MG63 (cell line): ENCODE measurements at regions not wholly inside any gene's neighbourhood (a gene's known extent, or its start where the extent isn't known, plus 50 kb on each side); places are given as distances from the start of the nearest gene placed in this dataset.
"Not testable (repeated sequence)": the region's sequence is repeated elsewhere in the genome, so short reads cannot be mapped to it uniquely, and the experiment has no call there.

Experiments used
- DNase-seq: peaks from one replicate; pipeline ENCODE4 v3.0.0-alpha.2; 2020
- H3K27me3 ChIP-seq: fragments of 250-450 bp; sonication (Bioruptor Pico); 2 replicates; pipeline ENCODE4 v1.5.1; 2020; ENCODE audit warnings: mild to moderate bottlenecking, moderate library complexity
- H3K36me3 ChIP-seq: fragments of 250-450 bp; sonication (Bioruptor Pico); 2 replicates; pipeline ENCODE4 v1.5.1; 2020; ENCODE audit warnings: mild to moderate bottlenecking, moderate library complexity
- H3K4me3 ChIP-seq: fragments of 250-450 bp; sonication (Bioruptor Pico); 2 replicates; pipeline ENCODE4 v1.5.1; 2020; ENCODE audit warnings: mild to moderate bottlenecking, moderate library complexity
- H3K9me3 ChIP-seq: fragments of 250-450 bp; sonication (Bioruptor Pico); 2 replicates; pipeline ENCODE4 v1.5.1; 2020; ENCODE audit warnings: mild to moderate bottlenecking, moderate library complexity

- Histone ChIP-seq H3K36me3 (no peaks in the 10 kb centered on the region), H3K4me3 (no peak overlapping the region), H3K9me3 (no peaks in the 10 kb centered on the region), H3K27me3 (peaks cover 5% of the 10 kb centered on the region; the same call in 1 of the 2 replicates)
- DNase-seq = no peak
Observed at GRCh38 chr20:48414786-48415185, 413.0 kb downstream of the PREX1 start.

DNA sequence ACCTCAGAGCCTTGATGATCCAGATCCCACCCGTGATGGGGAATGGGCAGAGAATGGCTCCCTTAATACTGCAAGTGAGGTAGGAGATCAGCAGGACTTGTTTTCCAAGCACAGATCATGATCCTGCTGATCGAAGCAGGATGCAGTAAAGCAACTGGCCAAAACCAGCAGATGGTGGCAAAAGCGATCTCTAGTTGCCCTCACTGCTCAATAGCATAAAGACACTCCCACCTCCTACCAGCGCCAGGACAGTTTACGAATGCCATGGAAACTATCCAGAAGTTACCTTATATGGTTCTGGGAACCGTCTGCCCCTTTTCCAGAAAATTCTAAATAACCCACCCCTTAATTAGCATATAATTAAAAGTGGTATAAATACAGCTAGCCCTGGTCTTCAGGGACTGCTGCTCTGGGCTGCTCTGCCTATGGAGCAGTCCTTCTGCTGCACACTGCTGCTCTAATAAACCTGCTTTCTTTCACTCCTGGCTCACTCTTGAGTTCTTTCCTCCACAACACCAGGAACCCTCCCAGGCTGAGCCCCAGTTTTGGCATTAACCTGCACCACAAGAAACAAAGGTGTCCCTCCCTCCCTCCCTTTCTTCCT lies 415.8 kb downstream of the PREX1 start:
- Histone ChIP-seq H3K27me3 (peaks cover 5% of the 10 kb centered on the region; the same call in 1 of the 2 replicates), H3K9me3 (no peaks in the 10 kb centered on the region), H3K36me3 (no peaks in the 10 kb centered on the region), H3K4me3 (no peak overlapping the region)
- no peak for DNase-seq

GRCh38 chr20:48411245-48411644 lies 416.6 kb downstream of the PREX1 start:
- Histone ChIP-seq H3K36me3 (no peaks in the 10 kb centered on the region), H3K27me3 (peaks cover 5% of the 10 kb centered on the region; the same call in 1 of the 2 replicates), H3K9me3 (no peaks in the 10 kb centered on the region), H3K4me3 (no peak overlapping the region)
- DNase-seq = no peak

GRCh38 chr20:48409055-48409615 lies 418.7 kb downstream of the PREX1 start:
- DNase-seq = no peak
- Histone ChIP-seq H3K4me3 (no peak overlapping the region), H3K9me3 (no peaks in the 10 kb centered on the region), H3K36me3 (no peaks in the 10 kb centered on the region), H3K27me3 (peaks cover 5% of the 10 kb centered on the region; the same call in 1 of the 2 replicates)

GRCh38 chr20:48407710-48408109 lies 420.1 kb downstream of the PREX1 start:
- DNase-seq = no peak
- Histone ChIP-seq H3K27me3 (peaks cover 5% of the 10 kb centered on the region), H3K36me3 (no peaks in the 10 kb centered on the region), H3K9me3 (no peaks in the 10 kb centered on the region), H3K4me3 (no peak overlapping the region)

- Histone ChIP-seq H3K9me3 (no peaks in the 10 kb centered on the region), H3K27me3 (peaks cover 3% of the 10 kb centered on the region), H3K4me3 (no peak overlapping the region), H3K36me3 (no peaks in the 10 kb centered on the region)
- DNase-seq = no peak
Observed at GRCh38 chr20:48406912-48407340, 420.9 kb downstream of the PREX1 start.

DNA sequence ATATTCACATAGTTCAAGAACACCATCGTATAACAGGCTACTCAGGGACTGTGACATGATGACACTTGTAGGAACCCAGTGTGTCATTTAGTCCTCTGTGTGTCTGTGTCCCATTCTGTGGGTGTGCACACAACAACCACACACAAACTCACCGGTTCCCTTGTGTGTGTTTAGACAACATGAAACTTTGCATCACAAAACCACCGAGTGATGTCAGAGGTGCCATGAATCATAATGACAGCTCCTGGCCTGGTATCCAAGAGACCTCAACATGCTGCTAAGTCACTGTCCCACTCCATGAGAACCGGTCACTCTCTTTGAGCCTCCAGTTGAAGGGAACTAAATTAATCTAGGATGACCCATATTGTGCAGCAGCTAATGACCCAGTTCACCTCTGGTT lies 421.3 kb downstream of the PREX1 start:
- no peaks in the 10 kb centered on the region; the same call in none of the 2 replicates for H3K27me3 ChIP-seq
- no peaks in the 10 kb centered on the region for H3K36me3 ChIP-seq
- no peaks in the 10 kb centered on the region for H3K9me3 ChIP-seq
- no peak for DNase-seq
- H3K4me3 ChIP-seq = no peak overlapping the region

DNA sequence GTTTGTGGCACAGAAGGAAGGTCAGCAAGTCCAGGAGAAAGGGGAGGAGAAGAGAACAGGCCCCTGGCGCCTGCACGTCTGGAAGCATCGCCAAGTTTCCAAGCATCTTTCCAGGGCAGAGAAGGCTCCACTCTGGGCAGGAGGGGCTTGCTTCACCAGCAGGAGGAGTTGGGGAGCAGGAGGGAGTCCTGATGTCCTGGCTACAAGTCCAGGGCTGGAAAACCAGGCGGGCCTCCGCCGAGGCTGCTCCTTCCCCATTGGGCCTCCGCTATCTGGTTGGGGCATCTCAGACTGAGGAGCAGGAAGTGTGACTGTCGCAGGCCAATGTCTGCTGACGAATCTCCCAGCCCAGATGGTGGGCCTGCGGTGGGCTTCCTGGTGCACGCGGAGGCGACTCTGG lies 421.9 kb downstream of the PREX1 start:
- Histone ChIP-seq H3K36me3 (no peaks in the 10 kb centered on the region), H3K4me3 (no peak overlapping the region), H3K9me3 (no peaks in the 10 kb centered on the region), H3K27me3 (no peaks in the 10 kb centered on the region; the same call in none of the 2 replicates)
- DNase-seq = peak; percentile 9

GRCh38 chr20:48404598-48404997 lies 423.2 kb downstream of the PREX1 start:
- H3K27me3 ChIP-seq = no peaks in the 10 kb centered on the region; the same call in none of the 2 replicates

DNA sequence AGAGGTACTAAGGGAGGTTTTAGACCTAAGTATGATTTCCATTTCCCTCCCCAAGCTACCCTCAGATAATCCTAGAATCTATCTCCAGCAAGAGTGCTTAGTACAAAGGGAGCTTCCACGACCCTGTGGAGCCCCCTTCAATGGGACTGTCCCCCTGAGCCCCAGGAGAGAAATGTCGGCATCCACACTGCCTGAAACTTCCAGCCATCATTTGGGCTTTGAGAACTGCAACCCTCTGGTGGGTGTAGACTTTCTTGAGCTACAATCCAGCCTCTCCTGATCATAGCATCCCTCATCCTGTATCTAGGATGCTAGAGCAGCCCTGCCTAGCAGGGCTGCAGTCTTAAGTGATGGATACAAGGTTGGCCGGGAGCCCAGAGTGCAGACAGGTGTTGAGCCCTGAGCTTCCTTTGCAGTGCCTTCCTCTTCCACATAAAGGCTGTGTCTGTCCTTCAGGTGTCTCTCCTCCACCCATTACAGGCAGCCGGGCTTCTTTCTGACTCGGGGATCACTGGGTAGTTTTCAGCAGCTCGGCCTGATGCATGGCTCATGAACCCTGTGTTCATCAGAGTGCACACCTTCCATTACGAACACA lies 424.5 kb downstream of the PREX1 start:
- H3K36me3 ChIP-seq = no peaks in the 10 kb centered on the region
- H3K27me3 ChIP-seq = no peaks in the 10 kb centered on the region; the same call in none of the 2 replicates
- H3K4me3 ChIP-seq = no peak overlapping the region
- H3K9me3 ChIP-seq = no peaks in the 10 kb centered on the region
- DNase-seq = no peak

More at GRCh38 chr20:48404598-48404997, 423.2 kb downstream of the PREX1 start:
- H3K36me3 ChIP-seq = no peaks in the 10 kb centered on the region
- no peaks in the 10 kb centered on the region for H3K9me3 ChIP-seq
- no peak overlapping the region for H3K4me3 ChIP-seq
- no peak for DNase-seq

- H3K4me3 ChIP-seq = no peak overlapping the region
- DNase-seq = no peak
- H3K27me3 ChIP-seq = peaks cover 2% of the 10 kb centered on the region
- H3K9me3 ChIP-seq = no peaks in the 10 kb centered on the region
- no peaks in the 10 kb centered on the region for H3K36me3 ChIP-seq
Observed at GRCh38 chr20:48401359-48401758, 426.4 kb downstream of the PREX1 start.

DNA sequence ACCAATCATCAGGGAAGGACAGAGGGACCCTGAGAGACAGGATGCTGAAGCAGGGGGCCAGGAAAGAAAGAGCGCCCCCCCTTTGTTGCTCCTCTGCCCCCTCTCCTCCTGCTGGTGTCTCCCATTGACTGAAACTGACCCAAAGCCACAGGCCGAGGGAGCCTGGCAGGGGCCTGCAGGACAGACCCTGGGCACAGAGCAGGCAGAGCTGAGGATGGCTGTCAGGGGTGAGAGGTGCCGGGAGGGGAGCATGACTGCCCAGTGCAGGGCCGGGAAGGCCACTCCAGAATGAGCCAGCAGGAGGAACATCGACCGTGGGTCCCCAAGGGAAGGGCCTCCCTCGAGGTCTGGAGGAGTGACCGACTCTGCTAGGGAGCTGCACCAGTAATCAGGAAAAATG lies 427.8 kb downstream of the PREX1 start:
- no peaks in the 10 kb centered on the region for H3K9me3 ChIP-seq
- H3K27me3 ChIP-seq = peaks cover 7% of the 10 kb centered on the region
- DNase-seq = no peak
- H3K36me3 ChIP-seq = no peaks in the 10 kb centered on the region
- no peak overlapping the region for H3K4me3 ChIP-seq

- H3K36me3 ChIP-seq = no peaks in the 10 kb centered on the region
- no peak overlapping the region for H3K4me3 ChIP-seq
- no peaks in the 10 kb centered on the region for H3K9me3 ChIP-seq
- H3K27me3 ChIP-seq = peaks cover 7% of the 10 kb centered on the region
- DNase-seq = no peak
Observed at GRCh38 chr20:48398506-48399449, 429.0 kb downstream of the PREX1 start.

DNA sequence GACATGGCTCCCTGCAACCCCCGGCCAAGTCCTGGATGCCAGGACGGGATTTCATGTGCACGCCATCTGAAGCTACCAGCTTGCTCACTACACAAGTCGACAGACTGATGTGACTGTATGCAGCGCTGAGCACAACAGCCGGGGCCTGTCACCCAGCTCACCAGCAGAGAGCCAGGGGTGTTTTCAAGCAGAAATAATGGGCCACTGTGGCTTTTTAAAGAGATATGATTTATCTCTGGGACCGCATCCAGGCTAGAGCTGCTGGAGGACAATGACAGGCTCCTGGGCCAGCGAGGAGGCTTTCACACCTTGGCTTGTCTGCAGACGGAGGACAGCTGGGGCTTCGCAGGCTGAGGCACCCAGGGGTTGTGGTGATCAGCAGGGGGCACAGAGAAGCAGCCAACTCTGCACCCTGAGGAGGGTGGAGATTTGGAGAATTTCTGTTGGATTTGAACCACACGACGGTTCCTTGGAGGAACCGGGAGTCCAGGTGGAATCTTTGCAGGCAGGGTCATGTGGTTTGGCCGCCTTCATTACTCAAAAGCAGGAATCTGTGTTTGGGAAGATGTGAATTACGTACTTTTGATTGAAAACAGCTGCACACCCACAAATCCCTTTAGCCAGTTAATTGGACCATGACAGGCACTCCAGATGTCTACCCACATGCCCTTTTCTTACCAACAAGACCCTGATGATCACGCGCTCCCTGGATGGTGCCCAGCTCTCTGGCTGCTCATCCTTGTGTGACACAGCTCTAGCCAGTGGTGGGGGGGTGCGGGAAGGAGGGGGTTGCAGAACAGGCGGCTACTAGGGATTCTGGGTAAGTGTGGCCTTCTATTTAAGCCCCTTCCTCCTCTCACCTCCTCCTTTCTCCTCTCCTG lies 430.6 kb downstream of the PREX1 start:
- H3K27me3 ChIP-seq, H3K36me3 ChIP-seq, H3K4me3 ChIP-seq, H3K9me3 ChIP-seq: not testable (repeated sequence)
- peak; percentile 65 for DNase-seq

GRCh38 chr20:48395816-48396546 lies 431.8 kb downstream of the PREX1 start:
- Histone ChIP-seq H3K36me3 (no peaks in the 10 kb centered on the region), H3K4me3 (no peak overlapping the region), H3K27me3 (peaks cover 9% of the 10 kb centered on the region), H3K9me3 (no peaks in the 10 kb centered on the region; the same call in 1 of the 2 replicates)
- no peak for DNase-seq
